ENCODE measurements at regions not wholly inside any gene's neighbourhood (a gene's known extent, or its start where the extent isn't known, plus 50 kb on each side); places are given as distances from the start of the nearest gene placed in this dataset.
A peak's percentile ranks its signal among the peaks of the same experiment; 100 is the strongest.

GRCh38 chr21:18940791-18941190 lies 537.2 kb upstream of the TMPRSS15 start:
- no peak for TF ChIP-seq CTCF (IDR thresholded peaks at IDR 0.05; ENCODE audit: insufficient read depth, low read length, poor library complexity, severe bottlenecking)
- DNase-seq (ENCODE audit: extremely low read depth, insufficient read length), result no peak
- no peaks in the 10 kb centered on the region for H3K36me3 ChIP-seq (ENCODE audit: control insufficient read depth, insufficient read depth, low read length)

GRCh38 chr21:18950045-18950740 lies 546.6 kb upstream of the TMPRSS15 start:
- H3K4me3 ChIP-seq (replicated peaks; ENCODE audit: low read depth, low read length), result no peak overlapping the region
- no peaks in the 10 kb centered on the region for H3K36me3 ChIP-seq (ENCODE audit: control insufficient read depth, insufficient read depth, low read length)
- no peak for TF ChIP-seq CTCF (IDR thresholded peaks at IDR 0.05; ENCODE audit: insufficient read depth, low read length, poor library complexity, severe bottlenecking)
- no peak for DNase-seq (ENCODE audit: extremely low read depth, insufficient read length)
- H3K27me3 ChIP-seq (replicated peaks; ENCODE audit: control insufficient read depth, insufficient read depth, low read length), result no peaks in the 10 kb centered on the region

More at GRCh38 chr21:18940791-18941190, 537.2 kb upstream of the TMPRSS15 start:
- H3K27me3 ChIP-seq (replicated peaks; ENCODE audit: control insufficient read depth, insufficient read depth, low read length), result no peaks in the 10 kb centered on the region
- no peak overlapping the region for H3K4me3 ChIP-seq (replicated peaks; ENCODE audit: low read depth, low read length)

- Histone ChIP-seq H3K4me3 (replicated peaks; ENCODE audit: low read depth, low read length) (no peak overlapping the region), H3K36me3 (ENCODE audit: control insufficient read depth, insufficient read depth, low read length) (no peaks in the 10 kb centered on the region), H3K27me3 (replicated peaks; ENCODE audit: control insufficient read depth, insufficient read depth, low read length) (no peaks in the 10 kb centered on the region)
- no peak for DNase-seq (ENCODE audit: extremely low read depth, insufficient read length)
- TF ChIP-seq CTCF (IDR thresholded peaks at IDR 0.05; ENCODE audit: insufficient read depth, low read length, poor library complexity, severe bottlenecking), result peak; percentile 13
These were observed 547.9 kb upstream of the TMPRSS15 start for GRCh38 chr21:18951271-18952038.

- no peaks in the 10 kb centered on the region for H3K36me3 ChIP-seq (ENCODE audit: control insufficient read depth, insufficient read depth, low read length)
- DNase-seq (ENCODE audit: extremely low read depth, insufficient read length), result no peak
- no peak for TF ChIP-seq CTCF (IDR thresholded peaks at IDR 0.05; ENCODE audit: insufficient read depth, low read length, poor library complexity, severe bottlenecking)
- H3K4me3 ChIP-seq (replicated peaks; ENCODE audit: low read depth, low read length), result no peak overlapping the region
- no peaks in the 10 kb centered on the region for H3K27me3 ChIP-seq (replicated peaks; ENCODE audit: control insufficient read depth, insufficient read depth, low read length)
These were observed 550.9 kb upstream of the TMPRSS15 start for GRCh38 chr21:18954441-18954844.

GRCh38 chr21:18959817-18960216 lies 556.2 kb upstream of the TMPRSS15 start:
- Histone ChIP-seq H3K4me3 (replicated peaks; ENCODE audit: low read depth, low read length) (no peak overlapping the region), H3K36me3 (ENCODE audit: control insufficient read depth, insufficient read depth, low read length) (no peaks in the 10 kb centered on the region), H3K27me3 (replicated peaks; ENCODE audit: control insufficient read depth, insufficient read depth, low read length) (no peaks in the 10 kb centered on the region)
- DNase-seq (ENCODE audit: extremely low read depth, insufficient read length), result no peak
- no peak for TF ChIP-seq CTCF (IDR thresholded peaks at IDR 0.05; ENCODE audit: insufficient read depth, low read length, poor library complexity, severe bottlenecking)

All from GM06990 (cell line).